OCI-LY3 (cell line): ENCODE measurements at regions not wholly inside any gene's neighbourhood (a gene's known extent, or its start where the extent isn't known, plus 50 kb on each side); places are given as distances from the start of the nearest gene placed in this dataset.

Experiments
- H2AFZ ChIP-seq: fragments of 200-600, 300-600 bp; shearing (Covaris generic); 2 replicates; pipeline ENCODE4 v1.6.0; 2014; ENCODE audit warnings: antibody characterized with exemption, low read depth, low read length
- H3K27ac ChIP-seq: fragments of 200-600, 300-600 bp; sonication (generic); 2 replicates; pipeline ENCODE4 v1.5.1; 2014; ENCODE audit warnings: mild to moderate bottlenecking, low read length, moderate library complexity, mixed read lengths
- H3K27me3 ChIP-seq: fragments of 200-600, 300-600 bp; sonication (generic); 2 replicates; pipeline ENCODE4 v1.6.1; 2014; ENCODE audit warnings: low read depth, low read length, mixed read lengths
- H3K36me3 ChIP-seq: fragments of 200-600, 300-600 bp; sonication (generic); replicated peaks from 2 replicates; pipeline ENCODE3; 2014; ENCODE audit warnings: low read depth, low read length, mixed read lengths
- H3K4me1 ChIP-seq: fragments of 300-600, 200-600 bp; sonication (generic); 2 replicates; pipeline ENCODE4 v1.6.1; 2014; ENCODE audit warnings: low read length, mixed read lengths
- H3K4me2 ChIP-seq: fragments of 200-600, 300-600 bp; sonication (generic); 2 replicates; pipeline ENCODE4 v1.6.1; 2014; ENCODE audit warnings: low read length, mixed read lengths
- H3K4me3 ChIP-seq: fragments of 300-600, 200-600 bp; sonication (generic); 2 replicates; pipeline ENCODE4 v1.5.1; 2014; ENCODE audit warnings: antibody characterized with exemption, mild to moderate bottlenecking, low read length, moderate library complexity
- H3K79me2 ChIP-seq: fragments of 300-600, 200-600 bp; shearing (Covaris generic); 2 replicates; pipeline ENCODE4 v1.6.1; 2014; ENCODE audit warnings: mild to moderate bottlenecking, low read length, mixed read lengths
- H3K9ac ChIP-seq: fragments of 300-600, 200-600 bp; shearing (Covaris generic); 2 replicates; pipeline ENCODE4 v1.6.0; 2014; ENCODE audit warnings: mild to moderate bottlenecking, low read length, moderate library complexity
- H3K9me3 ChIP-seq: fragments of 200-600, 300-600 bp; shearing (Covaris generic); 2 replicates; pipeline ENCODE4 v1.6.1; 2014; ENCODE audit warnings: low read length, mixed read lengths; ENCODE audit not compliant: insufficient read depth
- H4K20me1 ChIP-seq: fragments of 200-600, 300-600 bp; sonication (generic); 2 replicates; pipeline ENCODE4 v1.6.1; 2016; ENCODE audit warnings: low read length, mixed read lengths; ENCODE audit not compliant: insufficient read depth
- EZH2phosphoT487 ChIP-seq: fragments of 200-600 bp; shearing (Covaris generic); IDR thresholded peaks from 2 replicates; pipeline ENCODE4 v1.6.1; 2018; ENCODE audit warnings: antibody characterized with exemption, mixed run types, low read depth
- TF ChIP-seq, protein P1 (sequence below): fragments of 200-600, 300-600 bp; sonication (generic); IDR thresholded peaks from 2 replicates; pipeline ENCODE4 v1.5.1; 2014; ENCODE audit warnings: antibody characterized with exemption, low read length, low read depth

DNA sequence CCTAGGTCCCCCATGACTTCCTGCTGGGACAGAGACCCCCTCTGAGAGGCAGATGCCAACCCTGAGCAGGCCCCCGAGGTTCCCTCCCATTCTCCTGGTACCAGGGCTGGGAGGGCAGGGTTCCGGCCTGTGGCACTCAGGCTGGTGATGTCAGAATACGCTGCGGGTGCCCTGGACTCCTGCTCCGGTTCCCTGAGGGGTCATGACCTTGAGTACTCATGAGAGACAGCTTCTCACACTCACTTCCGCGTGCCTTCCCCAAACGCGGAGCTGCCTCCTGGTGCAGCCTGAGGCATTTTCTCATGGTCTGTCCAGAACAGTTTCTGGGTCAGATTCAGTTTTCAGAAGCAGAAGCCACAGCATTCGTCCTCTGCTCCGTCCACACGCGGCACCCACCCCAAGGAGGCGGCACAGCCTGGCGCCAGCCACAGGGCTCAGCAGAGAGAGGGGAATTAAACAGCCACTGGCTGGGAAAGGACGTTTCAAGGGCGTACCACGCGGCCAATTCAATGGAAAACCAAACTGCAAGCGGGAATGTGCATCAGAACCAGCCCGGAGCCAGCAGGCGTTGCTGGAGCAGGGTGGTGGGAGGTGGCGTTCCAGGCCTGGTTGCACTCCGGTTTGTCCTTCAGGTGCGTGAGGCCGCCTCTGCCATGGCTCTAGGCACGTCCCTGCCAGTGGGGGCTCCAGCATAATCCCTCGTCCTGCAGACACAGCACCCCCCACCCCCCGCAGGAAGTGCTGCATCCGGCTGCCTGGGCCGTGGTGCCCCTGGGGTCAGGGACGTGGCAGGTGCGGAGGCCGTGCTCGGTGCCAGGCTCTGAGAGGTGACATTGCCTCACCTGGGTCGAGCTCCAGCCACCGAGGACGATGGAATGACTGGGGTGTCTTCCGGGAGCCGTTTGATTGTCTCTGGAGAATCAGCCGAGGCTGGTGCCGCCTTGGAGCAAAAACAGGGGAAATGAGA, 58.3 kb upstream of the BHLHE23 start:
- Histone ChIP-seq H4K20me1 (no peaks in the 10 kb centered on the region), H3K4me2 (no peak overlapping the region), H3K79me2 (no peaks in the 10 kb centered on the region), H2AFZ (no peak overlapping the region), H3K9ac (no peak overlapping the region), H3K4me3 (no peak overlapping the region), H3K27ac (no peak overlapping the region), H3K27me3 (no peaks in the 10 kb centered on the region), H3K36me3 (no peaks in the 10 kb centered on the region), H3K9me3 (no peaks in the 10 kb centered on the region), H3K4me1 (no peaks in the 10 kb centered on the region)
- TF ChIP-seq, protein P1, sequence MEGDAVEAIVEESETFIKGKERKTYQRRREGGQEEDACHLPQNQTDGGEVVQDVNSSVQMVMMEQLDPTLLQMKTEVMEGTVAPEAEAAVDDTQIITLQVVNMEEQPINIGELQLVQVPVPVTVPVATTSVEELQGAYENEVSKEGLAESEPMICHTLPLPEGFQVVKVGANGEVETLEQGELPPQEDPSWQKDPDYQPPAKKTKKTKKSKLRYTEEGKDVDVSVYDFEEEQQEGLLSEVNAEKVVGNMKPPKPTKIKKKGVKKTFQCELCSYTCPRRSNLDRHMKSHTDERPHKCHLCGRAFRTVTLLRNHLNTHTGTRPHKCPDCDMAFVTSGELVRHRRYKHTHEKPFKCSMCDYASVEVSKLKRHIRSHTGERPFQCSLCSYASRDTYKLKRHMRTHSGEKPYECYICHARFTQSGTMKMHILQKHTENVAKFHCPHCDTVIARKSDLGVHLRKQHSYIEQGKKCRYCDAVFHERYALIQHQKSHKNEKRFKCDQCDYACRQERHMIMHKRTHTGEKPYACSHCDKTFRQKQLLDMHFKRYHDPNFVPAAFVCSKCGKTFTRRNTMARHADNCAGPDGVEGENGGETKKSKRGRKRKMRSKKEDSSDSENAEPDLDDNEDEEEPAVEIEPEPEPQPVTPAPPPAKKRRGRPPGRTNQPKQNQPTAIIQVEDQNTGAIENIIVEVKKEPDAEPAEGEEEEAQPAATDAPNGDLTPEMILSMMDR: no peak
- TF ChIP-seq EZH2phosphoT487: no peak

GRCh38 chr20:63064310-63064709, 57.5 kb upstream of the BHLHE23 start:
- no peak overlapping the region for H2AFZ ChIP-seq
- H3K4me3 ChIP-seq: no peak overlapping the region
- H3K9ac ChIP-seq: no peak overlapping the region
- H4K20me1 ChIP-seq: no peaks in the 10 kb centered on the region
- TF ChIP-seq EZH2phosphoT487: no peak
- TF ChIP-seq, protein P1: no peak
- H3K9me3 ChIP-seq: no peaks in the 10 kb centered on the region
- no peaks in the 10 kb centered on the region for H3K27me3 ChIP-seq
- no peaks in the 10 kb centered on the region for H3K4me1 ChIP-seq
- no peaks in the 10 kb centered on the region for H3K79me2 ChIP-seq
- H3K27ac ChIP-seq: no peak overlapping the region
- H3K4me2 ChIP-seq: no peak overlapping the region
- no peaks in the 10 kb centered on the region for H3K36me3 ChIP-seq

DNA sequence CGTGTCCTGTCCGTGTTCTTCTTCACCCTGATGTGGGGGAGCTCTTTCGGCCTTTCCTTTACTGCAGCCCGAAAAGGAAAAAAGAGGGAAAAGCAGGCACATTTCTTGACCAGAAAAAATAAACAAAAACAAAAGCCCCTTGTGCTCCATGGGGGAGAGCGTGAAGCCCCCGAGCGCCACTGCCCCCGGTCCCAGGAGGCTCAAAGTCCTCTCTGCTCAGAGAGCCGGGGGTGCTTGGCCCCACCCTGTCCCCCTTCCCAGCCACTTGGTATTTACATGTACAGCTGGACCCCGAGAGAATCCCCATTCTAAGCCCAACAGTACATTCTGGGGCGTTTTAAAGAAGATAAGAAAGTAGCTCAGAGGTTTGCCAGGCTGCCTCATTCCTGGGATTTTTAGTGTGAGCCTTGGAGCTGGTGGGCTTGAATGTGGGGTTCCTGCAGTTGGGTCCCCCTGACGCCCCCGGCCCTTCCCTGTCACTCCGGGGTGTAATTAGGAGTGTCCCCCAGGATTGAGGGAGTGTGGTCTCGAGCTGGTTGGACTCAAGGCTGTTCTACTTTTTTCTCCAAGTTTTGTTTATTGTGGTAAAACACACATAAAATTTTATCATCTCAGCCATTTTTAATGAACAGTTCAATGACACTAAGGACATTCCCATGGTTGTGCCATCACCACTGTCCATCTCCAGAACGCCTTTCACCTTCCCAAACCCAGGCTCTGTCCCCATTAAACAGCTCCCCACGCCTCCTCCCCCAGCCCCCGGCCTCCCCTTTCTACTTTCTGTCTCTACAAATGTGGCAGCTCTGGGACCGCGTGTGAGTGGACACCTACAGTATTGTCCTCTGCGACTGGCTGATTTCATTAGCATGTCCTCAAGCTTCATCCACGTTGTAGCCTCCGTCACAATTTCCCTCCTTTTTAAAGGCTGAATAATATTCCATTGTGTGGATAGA, 55.7 kb upstream of the BHLHE23 start:
- no peak overlapping the region for H3K9ac ChIP-seq
- TF ChIP-seq EZH2phosphoT487: no peak
- TF ChIP-seq, protein P1: no peak
- no peaks in the 10 kb centered on the region for H3K36me3 ChIP-seq
- H3K4me3 ChIP-seq: no peak overlapping the region
- H3K4me2 ChIP-seq: no peak overlapping the region
- H2AFZ ChIP-seq: no peak overlapping the region
- H3K27ac ChIP-seq: no peak overlapping the region
- H3K4me1 ChIP-seq: no peaks in the 10 kb centered on the region
- H3K27me3 ChIP-seq: peaks cover 4% of the 10 kb centered on the region; the same call in 1 of the 2 replicates
- H3K79me2 ChIP-seq: no peaks in the 10 kb centered on the region
- H4K20me1 ChIP-seq: no peaks in the 10 kb centered on the region
- peaks cover 1% of the 10 kb centered on the region for H3K9me3 ChIP-seq

DNA sequence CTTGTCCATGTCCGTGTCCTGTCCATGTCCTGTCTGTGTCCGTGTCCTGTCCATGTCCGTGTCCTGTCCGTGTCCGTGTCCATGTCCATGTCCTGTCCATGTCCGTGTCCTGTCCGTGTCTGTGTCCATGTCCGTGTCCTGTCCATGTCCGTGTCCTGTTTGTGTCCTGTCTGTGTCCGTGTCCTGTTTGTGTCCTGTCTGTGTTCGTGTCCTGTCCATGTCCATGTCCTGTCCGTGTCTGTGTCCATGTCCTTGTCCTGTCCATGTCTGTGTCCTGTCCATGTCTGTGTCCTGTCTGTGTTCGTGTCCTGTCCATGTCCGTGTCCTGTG, 55.0 kb upstream of the BHLHE23 start:
- Histone ChIP-seq H3K27ac (no peak overlapping the region), H3K27me3 (peaks cover 6% of the 10 kb centered on the region; the same call in 1 of the 2 replicates), H3K9ac (no peak overlapping the region), H3K9me3 (peaks cover 7% of the 10 kb centered on the region), H3K4me3 (no peak overlapping the region), H3K79me2 (no peaks in the 10 kb centered on the region), H3K4me1 (no peaks in the 10 kb centered on the region), H2AFZ (no peak overlapping the region), H3K4me2 (no peak overlapping the region), H4K20me1 (no peaks in the 10 kb centered on the region), H3K36me3 (no peaks in the 10 kb centered on the region)
- TF ChIP-seq EZH2phosphoT487: no peak
- TF ChIP-seq, protein P1: no peak
